NCI-H1694 (cell line): ENCODE measurements at regions not wholly inside any gene's neighbourhood (a gene's known extent, or its start where the extent isn't known, plus 50 kb on each side); places are given as distances from the start of the nearest gene placed in this dataset.

Experiments
- DNase-seq: peaks from one replicate; lab custom pipeline; 2025; lab: John Stamatoyannopoulos, UW

- no peak for DNase-seq
Measured at GRCh38 chr6:148044921-148045320, 297.7 kb upstream of the SASH1 start.

- DNase-seq: no peak
Measured at GRCh38 chr6:148053209-148053608, 289.4 kb upstream of the SASH1 start.

- no peak for DNase-seq
Measured at GRCh38 chr6:148053796-148054195, 288.8 kb upstream of the SASH1 start.

- no peak for DNase-seq
Measured at GRCh38 chr6:148054219-148054618, 288.4 kb upstream of the SASH1 start.

GRCh38 chr6:148055419-148055818 is 287.2 kb upstream of the SASH1 start:
- no peak for DNase-seq

- DNase-seq: no peak
Measured at GRCh38 chr6:148059869-148060268, 282.8 kb upstream of the SASH1 start.

GRCh38 chr6:148064406-148065134 is 278.1 kb upstream of the SASH1 start:
- DNase-seq: no peak

GRCh38 chr6:148068437-148069061 is 274.1 kb upstream of the SASH1 start:
- no peak for DNase-seq

GRCh38 chr6:148069256-148069655 is 273.4 kb upstream of the SASH1 start:
- DNase-seq: no peak

GRCh38 chr6:148074291-148074690 is 268.3 kb upstream of the SASH1 start:
- no peak for DNase-seq

GRCh38 chr6:148074738-148075137 is 267.9 kb upstream of the SASH1 start:
- DNase-seq: no peak

GRCh38 chr6:148075352-148075751 is 267.3 kb upstream of the SASH1 start:
- no peak for DNase-seq

GRCh38 chr6:148076051-148076450 is 266.6 kb upstream of the SASH1 start:
- DNase-seq: no peak

GRCh38 chr6:148080315-148080714 is 262.3 kb upstream of the SASH1 start:
- no peak for DNase-seq

GRCh38 chr6:148081076-148081475 is 261.6 kb upstream of the SASH1 start:
- DNase-seq: no peak

- no peak for DNase-seq
Measured at GRCh38 chr6:148082044-148082443, 260.6 kb upstream of the SASH1 start.

GRCh38 chr6:148082696-148083095 is 259.9 kb upstream of the SASH1 start:
- DNase-seq: no peak

GRCh38 chr6:148085631-148086331 is 256.9 kb upstream of the SASH1 start:
- DNase-seq: no peak

GRCh38 chr6:148086386-148086785 is 256.3 kb upstream of the SASH1 start:
- DNase-seq: no peak

- DNase-seq: no peak
Measured at GRCh38 chr6:148086843-148087242, 255.8 kb upstream of the SASH1 start.

- DNase-seq: no peak
Measured at GRCh38 chr6:148087659-148088058, 255.0 kb upstream of the SASH1 start.

- no peak for DNase-seq
Measured at GRCh38 chr6:148090326-148090725, 252.3 kb upstream of the SASH1 start.

GRCh38 chr6:148091394-148091793 is 251.2 kb upstream of the SASH1 start:
- DNase-seq: no peak
